Ishikawa (cell line): ENCODE measurements at regions not wholly inside any gene's neighbourhood (a gene's known extent, or its start where the extent isn't known, plus 50 kb on each side); places are given as distances from the start of the nearest gene placed in this dataset.

Experiments used
- CEBPB ChIP-seq: IDR thresholded peaks from 2 replicates; pipeline ENCODE4 v1.6.1; 2012
- CREB1 ChIP-seq: IDR thresholded peaks from 2 replicates; pipeline ENCODE4 v1.6.1; 2012; ENCODE audit warnings: low read depth
- EGR1 ChIP-seq: IDR thresholded peaks from 2 replicates; pipeline ENCODE4 v1.6.1; 2012
- EP300 ChIP-seq: IDR thresholded peaks from 2 replicates; pipeline ENCODE4 v1.6.1; 2012; ENCODE audit warnings: borderline replicate concordance
- FOXM1 ChIP-seq: IDR thresholded peaks from 2 replicates; pipeline ENCODE4 v1.6.1; 2012; ENCODE audit warnings: low read depth, borderline replicate concordance
- MAX ChIP-seq: IDR thresholded peaks from 2 replicates; pipeline ENCODE4 v1.6.1; 2012
- NFIC ChIP-seq: IDR thresholded peaks from 2 replicates; pipeline ENCODE4 v1.6.1; 2012
- RAD21 ChIP-seq: IDR thresholded peaks from 2 replicates; pipeline ENCODE4 v1.6.1; 2012; ENCODE audit warnings: low read depth
- REST ChIP-seq: IDR thresholded peaks from 2 replicates; pipeline ENCODE4 v1.6.1; 2012; ENCODE audit warnings: low read depth, mild to moderate bottlenecking
- TAF1 ChIP-seq: IDR thresholded peaks from 2 replicates; pipeline ENCODE4 v1.6.1; 2012; ENCODE audit warnings: low read depth, mild to moderate bottlenecking
- TCF12 ChIP-seq: IDR thresholded peaks from 2 replicates; pipeline ENCODE4 v1.6.1; 2012; ENCODE audit warnings: low read depth
- TEAD4 ChIP-seq: IDR thresholded peaks from 2 replicates; pipeline ENCODE4 v1.6.1; 2012
- USF1 ChIP-seq: IDR thresholded peaks from 2 replicates; pipeline ENCODE4 v1.6.1; 2012
- YY1 ChIP-seq: IDR thresholded peaks from 2 replicates; pipeline ENCODE4 v1.6.1; 2012; ENCODE audit warnings: low read depth
- ZBTB7A ChIP-seq: IDR thresholded peaks from 2 replicates; pipeline ENCODE4 v1.6.1; 2012; ENCODE audit warnings: low read depth

GRCh38 chr4:125011646-125012045 lies 299.1 kb upstream of the ANKRD50 start:
- TF ChIP-seq CREB1 (no peak), MAX (no peak), TCF12 (no peak), TAF1 (no peak), FOXM1 (no peak), EGR1 (no peak), REST (no peak), USF1 (no peak), NFIC (no peak), RAD21 (no peak), EP300 (no peak), CEBPB (no peak), TEAD4 (no peak), ZBTB7A (no peak), YY1 (no peak)

- TF ChIP-seq EGR1: no peak
- no peak for TF ChIP-seq RAD21
- TF ChIP-seq TAF1: no peak
- no peak for TF ChIP-seq CREB1
- no peak for TF ChIP-seq TCF12
- TF ChIP-seq USF1: no peak
- no peak for TF ChIP-seq NFIC
- TF ChIP-seq EP300: no peak
Measured at GRCh38 chr4:125010796-125011503, 298.4 kb upstream of the ANKRD50 start.

GRCh38 chr4:125008676-125009075 lies 296.1 kb upstream of the ANKRD50 start:
- TF ChIP-seq RAD21 (no peak), ZBTB7A (no peak), REST (no peak), EGR1 (no peak), FOXM1 (no peak), EP300 (no peak), TEAD4 (no peak), CEBPB (no peak)

- no peak for TF ChIP-seq REST
Measured at GRCh38 chr4:125004676-125005075, 292.1 kb upstream of the ANKRD50 start.

GRCh38 chr4:125003840-125004239 lies 291.3 kb upstream of the ANKRD50 start:
- no peak for TF ChIP-seq CREB1

- TF ChIP-seq USF1 (no peak), YY1 (no peak), REST (no peak), MAX (no peak), TEAD4 (no peak), RAD21 (no peak), ZBTB7A (no peak), TAF1 (no peak), TCF12 (no peak), FOXM1 (no peak), CEBPB (no peak), EGR1 (no peak), EP300 (no peak), CREB1 (no peak), NFIC (no peak)
Measured at GRCh38 chr4:124997991-124998390, 285.5 kb upstream of the ANKRD50 start.
